ENCODE measurements at regions not wholly inside any gene's neighbourhood (a gene's known extent, or its start where the extent isn't known, plus 50 kb on each side); places are given as distances from the start of the nearest gene placed in this dataset.

DNA sequence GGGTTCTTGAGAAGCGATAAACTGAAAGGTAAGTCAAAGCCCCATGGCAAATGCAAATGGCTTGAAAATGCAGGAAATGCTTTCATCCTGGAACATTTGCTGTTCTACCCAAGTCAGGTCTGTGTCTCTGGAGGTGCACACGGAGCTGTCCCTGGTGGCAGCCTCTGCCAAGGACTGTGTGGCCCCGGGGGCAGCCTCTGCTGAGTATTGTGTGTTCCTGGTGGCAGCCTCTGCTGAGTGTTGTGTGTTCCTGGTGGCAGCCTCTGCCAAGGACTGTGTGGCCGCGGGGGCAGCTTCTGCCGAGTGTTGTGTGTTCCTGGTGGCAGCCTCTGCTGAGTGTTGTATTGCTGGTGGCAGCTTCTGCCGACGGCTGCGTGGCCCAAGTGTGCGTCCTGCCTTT is 135.6 kb upstream of the ALKAL2 start:
- H3K4me3 ChIP-seq (ENCODE audit: low read depth, low read length): no peak overlapping the region
- no peaks in the 10 kb centered on the region for H3K27me3 ChIP-seq (ENCODE audit: control insufficient read depth, insufficient read depth, low read length)
- H3K36me3 ChIP-seq (ENCODE audit: control insufficient read depth, insufficient read depth, low read length): no peaks in the 10 kb centered on the region
- DNase-seq (ENCODE audit: low read depth): no peak
- no peak for FAIRE-seq
- TF ChIP-seq, protein P1, sequence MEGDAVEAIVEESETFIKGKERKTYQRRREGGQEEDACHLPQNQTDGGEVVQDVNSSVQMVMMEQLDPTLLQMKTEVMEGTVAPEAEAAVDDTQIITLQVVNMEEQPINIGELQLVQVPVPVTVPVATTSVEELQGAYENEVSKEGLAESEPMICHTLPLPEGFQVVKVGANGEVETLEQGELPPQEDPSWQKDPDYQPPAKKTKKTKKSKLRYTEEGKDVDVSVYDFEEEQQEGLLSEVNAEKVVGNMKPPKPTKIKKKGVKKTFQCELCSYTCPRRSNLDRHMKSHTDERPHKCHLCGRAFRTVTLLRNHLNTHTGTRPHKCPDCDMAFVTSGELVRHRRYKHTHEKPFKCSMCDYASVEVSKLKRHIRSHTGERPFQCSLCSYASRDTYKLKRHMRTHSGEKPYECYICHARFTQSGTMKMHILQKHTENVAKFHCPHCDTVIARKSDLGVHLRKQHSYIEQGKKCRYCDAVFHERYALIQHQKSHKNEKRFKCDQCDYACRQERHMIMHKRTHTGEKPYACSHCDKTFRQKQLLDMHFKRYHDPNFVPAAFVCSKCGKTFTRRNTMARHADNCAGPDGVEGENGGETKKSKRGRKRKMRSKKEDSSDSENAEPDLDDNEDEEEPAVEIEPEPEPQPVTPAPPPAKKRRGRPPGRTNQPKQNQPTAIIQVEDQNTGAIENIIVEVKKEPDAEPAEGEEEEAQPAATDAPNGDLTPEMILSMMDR (IDR thresholded peaks at IDR 0.05; ENCODE audit: insufficient read depth, low read length, severe bottlenecking): no peak

- FAIRE-seq (no peak), DNase-seq (ENCODE audit: low read depth) (no peak)
- H3K27me3 ChIP-seq (ENCODE audit: control insufficient read depth, insufficient read depth, low read length): no peaks in the 10 kb centered on the region
- no peak overlapping the region for H3K4me3 ChIP-seq (ENCODE audit: low read depth, low read length)
- TF ChIP-seq, protein P1 (IDR thresholded peaks at IDR 0.05; ENCODE audit: insufficient read depth, low read length, severe bottlenecking): no peak
- H3K36me3 ChIP-seq (ENCODE audit: control insufficient read depth, insufficient read depth, low read length): no peaks in the 10 kb centered on the region
Observed at GRCh38 chr2:422676-423435, 135.0 kb upstream of the ALKAL2 start.

- FAIRE-seq (no peak), DNase-seq (ENCODE audit: low read depth) (no peak)
- TF ChIP-seq, protein P1 (IDR thresholded peaks at IDR 0.05; ENCODE audit: insufficient read depth, low read length, severe bottlenecking): no peak
- H3K36me3 ChIP-seq (ENCODE audit: control insufficient read depth, insufficient read depth, low read length): no peaks in the 10 kb centered on the region
- no peak overlapping the region for H3K4me3 ChIP-seq (ENCODE audit: low read depth, low read length)
- no peaks in the 10 kb centered on the region for H3K27me3 ChIP-seq (ENCODE audit: control insufficient read depth, insufficient read depth, low read length)
Observed at GRCh38 chr2:421406-421805, 133.5 kb upstream of the ALKAL2 start.

- TF ChIP-seq, protein P1 (IDR thresholded peaks at IDR 0.05; ENCODE audit: insufficient read depth, low read length, severe bottlenecking): no peak
- no peak for DNase-seq (ENCODE audit: low read depth)
- Histone ChIP-seq H3K4me3 (ENCODE audit: low read depth, low read length) (no peak overlapping the region), H3K27me3 (ENCODE audit: control insufficient read depth, insufficient read depth, low read length) (no peaks in the 10 kb centered on the region), H3K36me3 (ENCODE audit: control insufficient read depth, insufficient read depth, low read length) (no peaks in the 10 kb centered on the region)
- FAIRE-seq: no peak
Observed at GRCh38 chr2:419687-420317, 131.9 kb upstream of the ALKAL2 start.

DNA sequence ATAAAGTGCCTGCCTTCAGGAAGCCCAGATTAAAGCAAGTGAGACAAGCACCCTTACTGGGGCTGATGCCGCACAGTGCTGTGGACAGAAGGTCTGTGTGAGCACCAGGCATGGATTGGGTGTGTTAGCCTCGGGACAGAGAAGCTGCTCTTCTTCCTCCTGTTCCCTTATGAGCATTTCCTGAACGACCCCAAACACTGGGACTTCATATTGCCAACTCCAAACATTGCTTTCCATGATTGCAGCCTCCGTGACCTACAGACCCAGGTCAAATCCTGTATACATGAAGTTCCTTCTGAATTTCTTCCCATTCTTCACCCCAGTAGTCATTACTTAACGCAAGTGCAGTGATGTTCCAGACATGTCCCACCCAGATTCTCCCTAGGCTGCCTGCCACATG is 129.8 kb upstream of the ALKAL2 start:
- DNase-seq (ENCODE audit: low read depth) (no peak), FAIRE-seq (no peak)
- Histone ChIP-seq H3K27me3 (ENCODE audit: control insufficient read depth, insufficient read depth, low read length) (no peaks in the 10 kb centered on the region), H3K36me3 (ENCODE audit: control insufficient read depth, insufficient read depth, low read length) (no peaks in the 10 kb centered on the region), H3K4me3 (ENCODE audit: low read depth, low read length) (no peak overlapping the region)
- TF ChIP-seq, protein P1 (IDR thresholded peaks at IDR 0.05; ENCODE audit: insufficient read depth, low read length, severe bottlenecking): no peak
